ENCODE measurements at regions not wholly inside any gene's neighbourhood (a gene's known extent, or its start where the extent isn't known, plus 50 kb on each side); places are given as distances from the start of the nearest gene placed in this dataset.

- Histone ChIP-seq H3K9ac (ENCODE audit: low read length) (no peak overlapping the region), H3K27me3 (ENCODE audit: insufficient read depth, low read length) (no peaks in the 10 kb centered on the region), H4K20me1 (ENCODE audit: insufficient read depth, low read length) (no peaks in the 10 kb centered on the region), H3K9me2 (ENCODE audit: low read depth, low read length) (no peaks in the 10 kb centered on the region), H3K4me3 (ENCODE audit: low read depth, low read length, poor library complexity, severe bottlenecking) (no peak overlapping the region), H3K36me3 (ENCODE audit: insufficient read depth, low read length) (no peaks in the 10 kb centered on the region), H3K4me1 (ENCODE audit: insufficient read depth, low read length, severe bottlenecking) (no peaks in the 10 kb centered on the region), H3K79me2 (ENCODE audit: insufficient read depth, low read length) (no peaks in the 10 kb centered on the region), H3F3A (ENCODE audit: insufficient read depth, low read length) (no peaks in the 10 kb centered on the region), H2AFZ (ENCODE audit: low read length) (no peak overlapping the region), H3K4me2 (ENCODE audit: low read length) (no peak overlapping the region), H3K27ac (ENCODE audit: low read depth, low read length, poor library complexity, severe bottlenecking) (no peak overlapping the region), H3K9me3 (ENCODE audit: low read length) (no peaks in the 10 kb centered on the region)
- TF ChIP-seq EZH2 (IDR thresholded peaks at IDR 0.05; ENCODE audit: borderline replicate concordance, low read length) (no peak), CTCF (IDR thresholded peaks at IDR 0.05; ENCODE audit: low read length) (no peak)
These were observed 182.5 kb downstream of the BAMBI start for GRCh38 chr10:28859791-28860190.

GRCh38 chr10:28862219-28862618, 184.9 kb downstream of the BAMBI start:
- TF ChIP-seq CTCF (IDR thresholded peaks at IDR 0.05; ENCODE audit: low read length) (no peak), EZH2 (IDR thresholded peaks at IDR 0.05; ENCODE audit: borderline replicate concordance, low read length) (no peak)
- H4K20me1 ChIP-seq (ENCODE audit: insufficient read depth, low read length), result no peaks in the 10 kb centered on the region
- H2AFZ ChIP-seq (ENCODE audit: low read length), result no peak overlapping the region
- no peaks in the 10 kb centered on the region for H3K36me3 ChIP-seq (ENCODE audit: insufficient read depth, low read length)
- no peak overlapping the region for H3K4me2 ChIP-seq (ENCODE audit: low read length)
- no peaks in the 10 kb centered on the region for H3K27me3 ChIP-seq (ENCODE audit: insufficient read depth, low read length)
- no peaks in the 10 kb centered on the region for H3K79me2 ChIP-seq (ENCODE audit: insufficient read depth, low read length)
- no peak overlapping the region for H3K4me3 ChIP-seq (ENCODE audit: low read depth, low read length, poor library complexity, severe bottlenecking)
- H3F3A ChIP-seq (ENCODE audit: insufficient read depth, low read length), result no peaks in the 10 kb centered on the region
- no peak overlapping the region for H3K27ac ChIP-seq (ENCODE audit: low read depth, low read length, poor library complexity, severe bottlenecking)
- no peaks in the 10 kb centered on the region for H3K9me3 ChIP-seq (ENCODE audit: low read length)
- H3K4me1 ChIP-seq (ENCODE audit: insufficient read depth, low read length, severe bottlenecking), result no peaks in the 10 kb centered on the region
- H3K9ac ChIP-seq (ENCODE audit: low read length), result no peak overlapping the region
- H3K9me2 ChIP-seq (ENCODE audit: low read depth, low read length), result no peaks in the 10 kb centered on the region

- Histone ChIP-seq H3K27me3 (ENCODE audit: insufficient read depth, low read length) (no peaks in the 10 kb centered on the region), H3K4me2 (ENCODE audit: low read length) (no peak overlapping the region), H2AFZ (ENCODE audit: low read length) (no peak overlapping the region), H3K79me2 (ENCODE audit: insufficient read depth, low read length) (no peaks in the 10 kb centered on the region), H3K36me3 (ENCODE audit: insufficient read depth, low read length) (no peaks in the 10 kb centered on the region), H3K9ac (ENCODE audit: low read length) (no peak overlapping the region), H3K9me2 (ENCODE audit: low read depth, low read length) (no peaks in the 10 kb centered on the region), H3K27ac (ENCODE audit: low read depth, low read length, poor library complexity, severe bottlenecking) (no peak overlapping the region), H3K4me3 (ENCODE audit: low read depth, low read length, poor library complexity, severe bottlenecking) (no peak overlapping the region), H4K20me1 (ENCODE audit: insufficient read depth, low read length) (no peaks in the 10 kb centered on the region), H3K9me3 (ENCODE audit: low read length) (no peaks in the 10 kb centered on the region), H3F3A (ENCODE audit: insufficient read depth, low read length) (no peaks in the 10 kb centered on the region), H3K4me1 (ENCODE audit: insufficient read depth, low read length, severe bottlenecking) (no peaks in the 10 kb centered on the region)
- TF ChIP-seq CTCF (IDR thresholded peaks at IDR 0.05; ENCODE audit: low read length) (no peak), EZH2 (IDR thresholded peaks at IDR 0.05; ENCODE audit: borderline replicate concordance, low read length) (no peak)
These were observed 192.4 kb downstream of the BAMBI start for GRCh38 chr10:28869606-28870201.

All from OCI-LY1 (cell line).